ENCODE measurements at regions not wholly inside any gene's neighbourhood (a gene's known extent, or its start where the extent isn't known, plus 50 kb on each side); places are given as distances from the start of the nearest gene placed in this dataset.

DNA sequence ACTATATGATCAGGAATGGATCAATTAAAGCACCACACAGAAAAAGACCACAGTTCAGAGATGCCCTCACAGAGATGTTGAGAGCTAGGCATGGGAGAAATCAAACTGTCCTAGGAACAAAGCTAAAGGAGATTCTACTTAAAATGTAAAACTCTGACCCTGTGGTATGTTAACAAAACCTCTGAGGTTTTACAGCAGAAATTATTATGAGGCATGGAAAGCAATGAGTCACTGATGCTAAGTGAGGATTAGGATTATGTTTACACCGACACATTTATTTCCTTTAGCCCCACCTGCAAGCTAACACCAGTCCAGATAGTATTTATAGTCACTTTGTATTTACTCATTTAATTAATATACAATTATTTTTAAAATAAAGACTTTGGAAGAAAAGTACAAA is 1242.2 kb downstream of the OTOL1 start:
- TF ChIP-seq BRCA1 (IDR thresholded peaks at IDR 0.05), result no peak
- TF ChIP-seq BRCA1 (CRISPR knock-in tag; IDR thresholded peaks at IDR 0.05), result no peak
- TF ChIP-seq CBFB (CRISPR knock-in tag; IDR thresholded peaks at IDR 0.05), result no peak
- TF ChIP-seq, protein P1, sequence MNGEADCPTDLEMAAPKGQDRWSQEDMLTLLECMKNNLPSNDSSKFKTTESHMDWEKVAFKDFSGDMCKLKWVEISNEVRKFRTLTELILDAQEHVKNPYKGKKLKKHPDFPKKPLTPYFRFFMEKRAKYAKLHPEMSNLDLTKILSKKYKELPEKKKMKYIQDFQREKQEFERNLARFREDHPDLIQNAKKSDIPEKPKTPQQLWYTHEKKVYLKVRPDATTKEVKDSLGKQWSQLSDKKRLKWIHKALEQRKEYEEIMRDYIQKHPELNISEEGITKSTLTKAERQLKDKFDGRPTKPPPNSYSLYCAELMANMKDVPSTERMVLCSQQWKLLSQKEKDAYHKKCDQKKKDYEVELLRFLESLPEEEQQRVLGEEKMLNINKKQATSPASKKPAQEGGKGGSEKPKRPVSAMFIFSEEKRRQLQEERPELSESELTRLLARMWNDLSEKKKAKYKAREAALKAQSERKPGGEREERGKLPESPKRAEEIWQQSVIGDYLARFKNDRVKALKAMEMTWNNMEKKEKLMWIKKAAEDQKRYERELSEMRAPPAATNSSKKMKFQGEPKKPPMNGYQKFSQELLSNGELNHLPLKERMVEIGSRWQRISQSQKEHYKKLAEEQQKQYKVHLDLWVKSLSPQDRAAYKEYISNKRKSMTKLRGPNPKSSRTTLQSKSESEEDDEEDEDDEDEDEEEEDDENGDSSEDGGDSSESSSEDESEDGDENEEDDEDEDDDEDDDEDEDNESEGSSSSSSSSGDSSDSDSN (IDR thresholded peaks at IDR 0.05; ENCODE audit: borderline replicate concordance in 1 of 2, low read depth in 2 of 2, low read length in 2 of 2), result no peak
- TF ChIP-seq, protein P2, sequence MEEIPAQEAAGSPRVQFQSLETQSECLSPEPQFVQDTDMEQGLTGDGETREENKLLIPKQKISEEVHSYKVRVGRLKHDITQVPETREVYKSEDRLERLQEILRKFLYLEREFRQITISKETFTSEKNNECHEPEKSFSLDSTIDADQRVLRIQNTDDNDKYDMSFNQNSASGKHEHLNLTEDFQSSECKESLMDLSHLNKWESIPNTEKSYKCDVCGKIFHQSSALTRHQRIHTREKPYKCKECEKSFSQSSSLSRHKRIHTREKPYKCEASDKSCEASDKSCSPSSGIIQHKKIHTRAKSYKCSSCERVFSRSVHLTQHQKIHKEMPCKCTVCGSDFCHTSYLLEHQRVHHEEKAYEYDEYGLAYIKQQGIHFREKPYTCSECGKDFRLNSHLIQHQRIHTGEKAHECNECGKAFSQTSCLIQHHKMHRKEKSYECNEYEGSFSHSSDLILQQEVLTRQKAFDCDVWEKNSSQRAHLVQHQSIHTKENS (CRISPR knock-in tag; IDR thresholded peaks at IDR 0.05), result no peak
- TF ChIP-seq, protein P3, sequence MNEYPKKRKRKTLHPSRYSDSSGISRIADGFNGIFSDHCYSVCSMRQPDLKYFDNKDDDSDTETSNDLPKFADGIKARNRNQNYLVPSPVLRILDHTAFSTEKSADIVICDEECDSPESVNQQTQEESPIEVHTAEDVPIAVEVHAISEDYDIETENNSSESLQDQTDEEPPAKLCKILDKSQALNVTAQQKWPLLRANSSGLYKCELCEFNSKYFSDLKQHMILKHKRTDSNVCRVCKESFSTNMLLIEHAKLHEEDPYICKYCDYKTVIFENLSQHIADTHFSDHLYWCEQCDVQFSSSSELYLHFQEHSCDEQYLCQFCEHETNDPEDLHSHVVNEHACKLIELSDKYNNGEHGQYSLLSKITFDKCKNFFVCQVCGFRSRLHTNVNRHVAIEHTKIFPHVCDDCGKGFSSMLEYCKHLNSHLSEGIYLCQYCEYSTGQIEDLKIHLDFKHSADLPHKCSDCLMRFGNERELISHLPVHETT (CRISPR knock-in tag; conservative IDR thresholded peaks at IDR 0.05 in 1 of 2, IDR thresholded peaks at IDR 0.05 in 1 of 2), result no peak
- TF ChIP-seq, protein P4, sequence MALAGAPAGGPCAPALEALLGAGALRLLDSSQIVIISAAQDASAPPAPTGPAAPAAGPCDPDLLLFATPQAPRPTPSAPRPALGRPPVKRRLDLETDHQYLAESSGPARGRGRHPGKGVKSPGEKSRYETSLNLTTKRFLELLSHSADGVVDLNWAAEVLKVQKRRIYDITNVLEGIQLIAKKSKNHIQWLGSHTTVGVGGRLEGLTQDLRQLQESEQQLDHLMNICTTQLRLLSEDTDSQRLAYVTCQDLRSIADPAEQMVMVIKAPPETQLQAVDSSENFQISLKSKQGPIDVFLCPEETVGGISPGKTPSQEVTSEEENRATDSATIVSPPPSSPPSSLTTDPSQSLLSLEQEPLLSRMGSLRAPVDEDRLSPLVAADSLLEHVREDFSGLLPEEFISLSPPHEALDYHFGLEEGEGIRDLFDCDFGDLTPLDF (CRISPR knock-in tag; IDR thresholded peaks at IDR 0.05), result no peak
- TF ChIP-seq PPARD (CRISPR knock-in tag; IDR thresholded peaks at IDR 0.05), result no peak
